K562 (cell line): ENCODE measurements at regions not wholly inside any gene's neighbourhood (a gene's known extent, or its start where the extent isn't known, plus 50 kb on each side); places are given as distances from the start of the nearest gene placed in this dataset.

Experiments
- ATAC-seq: fragments of 200-7000 bp; cut with Tn5 transposase; 3 replicates; pipeline ENCODE4 v1.9.1; 2020; ENCODE audit warnings: moderate library complexity
- BruUV-seq: library from RNA; stranded (reverse); fragments of 400-500 nt; replicated peaks from 2 replicates; lab custom pipeline; 2021; lab: Mats Ljungman, UMichigan
- CTCF ChIA-PET: fragments of 300-600 bp; formaldehyde crosslinking; extraction: SDS; loops from one replicate; lab custom pipeline; 2021; ENCODE audit warnings: low intra/inter-chr PET ratio; lab: Yijun Ruan, JAX
- POLR2A ChIA-PET: fragments of 300-600, 350-650 bp; sonication (Branson Sonifier 250); formaldehyde crosslinking; extraction: SDS; loops from one replicate; lab custom pipeline; 2021; ENCODE audit warnings: antibody characterized with exemption, inconsistent platforms; lab: Yijun Ruan, JAX
- DNase-seq, 4 experiments: peaks; one replicate each; pipeline versions ENCODE4 v3.0.0 to v3.0.0-alpha.2; 2011 to 2018; ENCODE audit warnings: low spot score in 3 of 4, mixed read lengths in 3 of 4; ENCODE audit errors: extremely low read depth in 1 of 4
- FAIRE-seq: peaks from 2 replicates; lab custom pipeline; 2011; peaks lifted over from hg19 to GRCh38; lab: Jason Lieb, UNC
- H2AFZ ChIP-seq: 2 replicates; pipeline ENCODE4 v1.6.0; 2011; ENCODE audit warnings: low read depth, low read length, control low read depth, inconsistent platforms
- H3K27ac ChIP-seq: fragments of 200-600 bp; 3 replicates; pipeline ENCODE4 v1.8.0; 2011; ENCODE audit warnings: low read depth, mild to moderate bottlenecking, control low read depth, inconsistent platforms, low read length, moderate library complexity, mixed read lengths; ENCODE audit errors: extremely low read depth
- H3K27me3 ChIP-seq, 2 experiments: fragments of 300-600 bp in 1 of 2; 2 replicates in 1 of 2; 3 replicates in 1 of 2; pipeline versions ENCODE4 v1.6.0 to v1.8.0; 2011; ENCODE audit warnings: inconsistent platforms in 2 of 2, low read length in 2 of 2, mild to moderate bottlenecking in 1 of 2, mixed read lengths in 1 of 2, moderate library complexity in 1 of 2; ENCODE audit not compliant: control insufficient read depth in 2 of 2, insufficient read depth in 2 of 2
- H3K36me3 ChIP-seq: fragments of 300-600 bp; 3 replicates; pipeline ENCODE4 v1.8.0; 2011; ENCODE audit warnings: mild to moderate bottlenecking, low read length, inconsistent platforms; ENCODE audit not compliant: control insufficient read depth, insufficient read depth
- H3K4me1 ChIP-seq, 2 experiments: fragments of 200-600 bp in 1 of 2; replicated peaks in 1 of 2; 2 replicates in 1 of 2; 3 replicates in 1 of 2; pipeline versions ENCODE4 v1.5.1 to v1.8.0; 2011; ENCODE audit warnings: inconsistent platforms in 2 of 2, low read length in 2 of 2, mild to moderate bottlenecking in 1 of 2, mixed read lengths in 1 of 2, moderate library complexity in 1 of 2; ENCODE audit not compliant: control insufficient read depth in 2 of 2, insufficient read depth in 2 of 2
- H3K4me2 ChIP-seq: 2 replicates; pipeline ENCODE4 v1.6.1; 2011; ENCODE audit warnings: low read length, control low read depth, inconsistent platforms, mixed read lengths; ENCODE audit not compliant: insufficient read depth
- H3K4me3 ChIP-seq: fragments of 200-600 bp; sonication (generic), shearing (Covaris generic); 2 replicates; pipeline ENCODE4 v1.5.1; 2016; ENCODE audit warnings: control low read depth, inconsistent platforms
- H3K79me2 ChIP-seq: fragments of 200-600 bp; 3 replicates; pipeline ENCODE4 v1.8.0; 2011; ENCODE audit warnings: low read length, inconsistent platforms; ENCODE audit not compliant: control insufficient read depth, insufficient read depth
- H3K9ac ChIP-seq, 2 experiments: 2 replicates each; pipeline versions ENCODE4 v1.6.0 to v1.6.1; 2011; ENCODE audit warnings: low read depth in 2 of 2, low read length in 2 of 2, control low read depth in 1 of 2, inconsistent platforms in 1 of 2, mild to moderate bottlenecking in 1 of 2, mixed read lengths in 1 of 2; ENCODE audit not compliant: insufficient read depth in 1 of 2
- H3K9me1 ChIP-seq: one replicate; pipeline ENCODE4 v1.6.0; 2011; ENCODE audit warnings: inconsistent platforms, mild to moderate bottlenecking, low read length, moderate library complexity; ENCODE audit not compliant: control insufficient read depth, insufficient read depth
- H3K9me3 ChIP-seq: replicated peaks from 2 replicates; pipeline ENCODE4 v1.5.1; 2011; ENCODE audit warnings: low read depth, low read length, inconsistent platforms; ENCODE audit not compliant: control insufficient read depth, insufficient read depth
- H4K20me1 ChIP-seq: replicated peaks from 2 replicates; pipeline ENCODE4 v1.6.1; 2011; ENCODE audit warnings: low read length, inconsistent platforms, mixed read lengths; ENCODE audit not compliant: control insufficient read depth, insufficient read depth
- ERF ChIP-seq: fragments of 450-650 bp; formaldehyde crosslinking; IDR thresholded peaks from 2 replicates; pipeline ENCODE4 v1.4.0; 2020; ENCODE audit warnings: mild to moderate bottlenecking, mixed read lengths
- FOS ChIP-seq: IDR thresholded peaks from 3 replicates; pipeline ENCODE4 v1.6.1; 2011; ENCODE audit not compliant: insufficient read length; ENCODE audit errors: extremely low read depth
- MAFG ChIP-seq: fragments of 450-650 bp; conservative IDR thresholded peaks from 2 replicates; pipeline ENCODE4 v1.6.1; 2016; ENCODE audit warnings: missing genetic modification characterization, missing compliant biosample characterization
- MYNN ChIP-seq, 2 experiments: sonication (generic); formaldehyde crosslinking in 1 of 2; IDR thresholded peaks; 2 replicates each; pipeline versions ENCODE4 v1.5.0 to v1.6.1; 2016 to 2020; ENCODE audit warnings: antibody characterized with exemption in 1 of 2, missing genetic modification reagents in 1 of 2
- NCOA4 ChIP-seq: fragments of 450-650 bp; IDR thresholded peaks from 2 replicates; pipeline ENCODE4 v1.6.1; 2018; ENCODE audit warnings: mild to moderate bottlenecking; ENCODE audit not compliant: partially characterized antibody
- POLR2AphosphoS2 ChIP-seq: IDR thresholded peaks from 2 replicates; pipeline ENCODE4 v1.6.1; 2012; ENCODE audit warnings: low read length, improper control_type of control experiment
- RFX1 ChIP-seq: fragments of 450-650 bp; IDR thresholded peaks from 2 replicates; pipeline ENCODE4 v1.6.1; 2016; ENCODE audit warnings: mild to moderate bottlenecking, moderate library complexity
- SNRNP70 ChIP-seq: fragments of 200-400 bp; formaldehyde crosslinking; optimal IDR thresholded peaks from 2 replicates; pipeline ENCODE3; 2017; ENCODE audit warnings: low read depth, low read length
- SRSF3 ChIP-seq: fragments of 200-400 bp; formaldehyde crosslinking; IDR thresholded peaks from 2 replicates; pipeline ENCODE4 v1.6.1; 2016; ENCODE audit warnings: mild to moderate bottlenecking, low read length, moderate library complexity; ENCODE audit not compliant: insufficient read depth
- XRCC4 ChIP-seq: IDR thresholded peaks from one replicate; pipeline ENCODE4 v1.6.1; 2011; ENCODE audit not compliant: insufficient read depth, insufficient read length; ENCODE audit errors: extremely low read depth
- ZNF551 ChIP-seq: fragments of 250-450 bp; sonication (Bioruptor Pico); IDR thresholded peaks from 2 replicates; pipeline ENCODE4 v1.5.0; 2021; ENCODE audit warnings: mild to moderate bottlenecking, moderate library complexity
- WGBS: fragments of 100-300 bp; shearing (Covaris generic); methylation state at CpG from one replicate; pipeline ENCODE4 v1.1.6; 2016; ENCODE audit warnings: low coverage, mixed read lengths; ENCODE audit not compliant: insufficient coverage; ENCODE audit errors: missing lambda C conversion rate; 5-methylcytosine and 5-hydroxymethylcytosine counted together
- in situ Hi-C: fragments of 300-500 bp; cut with MboI; formaldehyde crosslinking; loops from 4 replicates; pipeline ENCODE4 v1.15.0; 2018; ENCODE audit warnings: inconsistent platforms, mixed read lengths
- intact Hi-C: fragments of 100-400 bp; cut with micrococcal nuclease; formaldehyde crosslinking; loops from 2 replicates; pipeline ENCODE4 v1.14.2; 2022

- DNase-seq (no peak), ATAC-seq (no peak)
- Histone ChIP-seq H3K4me3 (no peak overlapping the region), H2AFZ (no peak overlapping the region), H3K79me2 (no peaks in the 10 kb centered on the region), H3K4me2 (no peak overlapping the region), H3K9me3 (no peaks in the 10 kb centered on the region), H3K9me1 (peaks cover 4% of the 10 kb centered on the region)
- ChIA-PET POLR2A (interaction anchor here (0.6 to 0.7 kb wide), 3 partner anchors 11 to 24 kb away, joined by 3 read pairs; no protein-coding TSS in a partner anchor), CTCF (no interaction called here)
- intact Hi-C loops (no loop called here), in situ Hi-C loops (no loop called here)
- BruUV-seq = no TSS peak
- TF ChIP-seq ZNF551 (CRISPR knock-in tag) = no peak
- no peak for TF ChIP-seq RFX1
- no peak for TF ChIP-seq SNRNP70
- TF ChIP-seq MYNN (IDR thresholded peaks at IDR 0.05) = no peak
- TF ChIP-seq MYNN (CRISPR knock-in tag; IDR thresholded peaks at IDR 0.05) = no peak
- TF ChIP-seq POLR2AphosphoS2 = no peak
- TF ChIP-seq XRCC4 = no peak
- TF ChIP-seq SRSF3 = no peak
- TF ChIP-seq ERF = no peak
- no peak for TF ChIP-seq MAFG (tag)
- TF ChIP-seq FOS = no peak
- TF ChIP-seq NCOA4 = no peak
- TF ChIP-seq, all 486 proteins: peak for 0
- H3K9ac ChIP-seq = no peak overlapping the region
- peaks cover 0 to 24% of the 10 kb centered on the region in 2 experiments; a peak in 2 of 5 replicates for H3K4me1 ChIP-seq
- peaks cover 34 to 66% of the 10 kb centered on the region in 2 experiments; a peak in 4 of 5 replicates for H3K27me3 ChIP-seq
- FAIRE-seq = no peak
- no peaks in the 10 kb centered on the region for H3K36me3 ChIP-seq
- H3K27ac ChIP-seq = no peak overlapping the region
- peaks cover 10% of the 10 kb centered on the region for H4K20me1 ChIP-seq
- whole genome bisulfite sequencing = 6% methylated on average over 14 of the region's 14 CpGs
Measured at GRCh38 chr7:128165927-128166420, 75.1 kb upstream of the LEP start.
